ENCODE measurements at regions not wholly inside any gene's neighbourhood (a gene's known extent, or its start where the extent isn't known, plus 50 kb on each side); places are given as distances from the start of the nearest gene placed in this dataset.
A peak's percentile ranks its signal among the peaks of the same experiment; 100 is the strongest.
"Not testable (repeated sequence)": the region's sequence is repeated elsewhere in the genome, so short reads cannot be mapped to it uniquely, and the experiment has no call there.

- no peak overlapping the region for H3K9ac ChIP-seq (ENCODE audit: insufficient read length)
- no peak overlapping the region for H3K4me3 ChIP-seq
- H3K27ac ChIP-seq: no peak overlapping the region
- no peaks in the 10 kb centered on the region for H3K9me3 ChIP-seq (ENCODE audit: low read depth, low read length)
- TF ChIP-seq POLR2AphosphoS5 (IDR thresholded peaks at IDR 0.05; ENCODE audit: borderline replicate concordance, low read depth, low read length) (no peak), EZH2 (IDR thresholded peaks at IDR 0.05) (no peak), FOXP2 (optimal IDR thresholded peaks at IDR 0.05; ENCODE audit: control extremely low read depth, extremely low read length, insufficient read depth) (no peak)
- no peak for DNase-seq (ENCODE audit: low read depth, low spot score)
- H3K36me3 ChIP-seq (ENCODE audit: insufficient read depth, low read length): no peaks in the 10 kb centered on the region
Observed at GRCh38 chr10:53177468-53177867, 404.9 kb upstream of the MBL2 start.

- Histone ChIP-seq H3K27ac (no peak overlapping the region), H3K9ac (ENCODE audit: insufficient read length) (no peak overlapping the region)
Observed at GRCh38 chr10:53166325-53166724, 393.7 kb upstream of the MBL2 start.

GRCh38 chr10:53162856-53163255 is 390.3 kb upstream of the MBL2 start:
- H3K36me3 ChIP-seq (ENCODE audit: insufficient read depth, low read length): no peaks in the 10 kb centered on the region
- TF ChIP-seq EZH2 (IDR thresholded peaks at IDR 0.05) (no peak), POLR2AphosphoS5 (IDR thresholded peaks at IDR 0.05; ENCODE audit: borderline replicate concordance, low read depth, low read length) (no peak), FOXP2 (optimal IDR thresholded peaks at IDR 0.05; ENCODE audit: control extremely low read depth, extremely low read length, insufficient read depth) (no peak)
- no peaks in the 10 kb centered on the region for H3K9me3 ChIP-seq (ENCODE audit: low read depth, low read length)
- H3K9ac ChIP-seq (ENCODE audit: insufficient read length): no peak overlapping the region
- H3K4me3 ChIP-seq: no peak overlapping the region
- no peak overlapping the region for H3K27ac ChIP-seq
- DNase-seq (ENCODE audit: low read depth, low spot score): no peak

More at GRCh38 chr10:53166325-53166724, 393.7 kb upstream of the MBL2 start:
- Histone ChIP-seq H3K9me3 (ENCODE audit: low read depth, low read length) (no peaks in the 10 kb centered on the region), H3K36me3 (ENCODE audit: insufficient read depth, low read length) (no peaks in the 10 kb centered on the region), H3K4me3 (no peak overlapping the region)
- TF ChIP-seq FOXP2 (optimal IDR thresholded peaks at IDR 0.05; ENCODE audit: control extremely low read depth, extremely low read length, insufficient read depth) (no peak), EZH2 (IDR thresholded peaks at IDR 0.05) (no peak), POLR2AphosphoS5 (IDR thresholded peaks at IDR 0.05; ENCODE audit: borderline replicate concordance, low read depth, low read length) (no peak)
- DNase-seq (ENCODE audit: low read depth, low spot score): no peak

- TF ChIP-seq FOXP2 (optimal IDR thresholded peaks at IDR 0.05; ENCODE audit: control extremely low read depth, extremely low read length, insufficient read depth) (no peak), POLR2AphosphoS5 (IDR thresholded peaks at IDR 0.05; ENCODE audit: borderline replicate concordance, low read depth, low read length) (no peak)
- Histone ChIP-seq H3K4me3 (no peak overlapping the region), H3K9me3 (ENCODE audit: low read depth, low read length) (no peaks in the 10 kb centered on the region), H3K36me3 (ENCODE audit: insufficient read depth, low read length) (no peaks in the 10 kb centered on the region), H3K9ac (ENCODE audit: insufficient read length) (no peak overlapping the region), H3K27ac (no peak overlapping the region)
- no peak for DNase-seq (ENCODE audit: low read depth, low spot score)
Observed at GRCh38 chr10:53161231-53161630, 388.6 kb upstream of the MBL2 start.

GRCh38 chr10:53155674-53156073 is 383.1 kb upstream of the MBL2 start:
- H3K9me3 ChIP-seq (ENCODE audit: low read depth, low read length); H3K4me3 ChIP-seq; H3K9ac ChIP-seq (ENCODE audit: insufficient read length); H3K36me3 ChIP-seq (ENCODE audit: insufficient read depth, low read length); H3K27ac ChIP-seq; DNase-seq (ENCODE audit: low read depth, low spot score): not testable (repeated sequence)

GRCh38 chr10:53153831-53154230 is 381.2 kb upstream of the MBL2 start:
- TF ChIP-seq EZH2 (IDR thresholded peaks at IDR 0.05) (no peak), POLR2AphosphoS5 (IDR thresholded peaks at IDR 0.05; ENCODE audit: borderline replicate concordance, low read depth, low read length) (no peak), FOXP2 (optimal IDR thresholded peaks at IDR 0.05; ENCODE audit: control extremely low read depth, extremely low read length, insufficient read depth) (no peak)
- H3K9ac ChIP-seq (ENCODE audit: insufficient read length): no peak overlapping the region
- H3K4me3 ChIP-seq: no peak overlapping the region
- no peak overlapping the region for H3K27ac ChIP-seq
- H3K36me3 ChIP-seq (ENCODE audit: insufficient read depth, low read length): no peaks in the 10 kb centered on the region
- DNase-seq (ENCODE audit: low read depth, low spot score): no peak
- no peaks in the 10 kb centered on the region for H3K9me3 ChIP-seq (ENCODE audit: low read depth, low read length)

GRCh38 chr10:53140506-53140905 is 367.9 kb upstream of the MBL2 start:
- Histone ChIP-seq H3K4me3 (no peak overlapping the region), H3K27ac (peak overlapping the region; percentile 71), H3K9ac (ENCODE audit: insufficient read length) (no peak overlapping the region), H3K9me3 (ENCODE audit: low read depth, low read length) (no peaks in the 10 kb centered on the region), H3K36me3 (ENCODE audit: insufficient read depth, low read length) (no peaks in the 10 kb centered on the region)
- DNase-seq (ENCODE audit: low read depth, low spot score): peak; percentile 81
- TF ChIP-seq POLR2AphosphoS5 (IDR thresholded peaks at IDR 0.05; ENCODE audit: borderline replicate concordance, low read depth, low read length): no peak; the same call in 1 of the 2 replicates
- TF ChIP-seq FOXP2 (optimal IDR thresholded peaks at IDR 0.05; ENCODE audit: control extremely low read depth, extremely low read length, insufficient read depth): no peak
- TF ChIP-seq EZH2 (IDR thresholded peaks at IDR 0.05): no peak

- no peak overlapping the region for H3K9ac ChIP-seq (ENCODE audit: insufficient read length)
- H3K27ac ChIP-seq: no peak overlapping the region
- TF ChIP-seq EZH2 (IDR thresholded peaks at IDR 0.05) (no peak), FOXP2 (optimal IDR thresholded peaks at IDR 0.05; ENCODE audit: control extremely low read depth, extremely low read length, insufficient read depth) (no peak), POLR2AphosphoS5 (IDR thresholded peaks at IDR 0.05; ENCODE audit: borderline replicate concordance, low read depth, low read length) (no peak)
- no peaks in the 10 kb centered on the region for H3K36me3 ChIP-seq (ENCODE audit: insufficient read depth, low read length)
- no peaks in the 10 kb centered on the region for H3K9me3 ChIP-seq (ENCODE audit: low read depth, low read length)
- no peak for DNase-seq (ENCODE audit: low read depth, low spot score)
- H3K4me3 ChIP-seq: no peak overlapping the region
Observed at GRCh38 chr10:53135897-53136253, 363.3 kb upstream of the MBL2 start.

GRCh38 chr10:53135213-53135896 is 362.8 kb upstream of the MBL2 start:
- H3K9ac ChIP-seq (ENCODE audit: insufficient read length): no peak overlapping the region
- TF ChIP-seq FOXP2 (optimal IDR thresholded peaks at IDR 0.05; ENCODE audit: control extremely low read depth, extremely low read length, insufficient read depth): no peak
- TF ChIP-seq EZH2 (IDR thresholded peaks at IDR 0.05): no peak
- no peak for TF ChIP-seq POLR2AphosphoS5 (IDR thresholded peaks at IDR 0.05; ENCODE audit: borderline replicate concordance, low read depth, low read length)
- H3K27ac ChIP-seq: no peak overlapping the region
- no peaks in the 10 kb centered on the region for H3K9me3 ChIP-seq (ENCODE audit: low read depth, low read length)
- H3K36me3 ChIP-seq (ENCODE audit: insufficient read depth, low read length): no peaks in the 10 kb centered on the region
- no peak for DNase-seq (ENCODE audit: low read depth, low spot score)
- H3K4me3 ChIP-seq: no peak overlapping the region

Measured in SK-N-MC (cell line).